Transverse colon (tissue), 1 donor: ENCODE measurements at regions not wholly inside any gene's neighbourhood (a gene's known extent, or its start where the extent isn't known, plus 50 kb on each side); places are given as distances from the start of the nearest gene placed in this dataset.

Source experiments
- EP300 ChIP-seq: sonication (generic); formaldehyde crosslinking; IDR thresholded peaks from one replicate; pipeline ENCODE4 v1.6.1; 2017; ENCODE audit warnings: antibody characterized with exemption, low read depth
- POLR2A ChIP-seq: fragments of 450-650 bp; IDR thresholded peaks from one replicate; pipeline ENCODE4 v1.6.1; 2016; ENCODE audit warnings: antibody characterized with exemption, mild to moderate bottlenecking, moderate library complexity

GRCh38 chr5:13115476-13115875, 829.0 kb downstream of the DNAH5 start:
- TF ChIP-seq POLR2A (no peak), EP300 (no peak)
